ENCODE measurements at regions not wholly inside any gene's neighbourhood (a gene's known extent, or its start where the extent isn't known, plus 50 kb on each side); places are given as distances from the start of the nearest gene placed in this dataset.

- no peak for DNase-seq
Measured at GRCh38 chr5:61916621-61917620, 389.1 kb upstream of the KIF2A start.

- DNase-seq = no peak
Measured at GRCh38 chr5:61918611-61919010, 387.4 kb upstream of the KIF2A start.

- peak; percentile 6 for DNase-seq
Measured at GRCh38 chr5:61919920-61920319, 386.1 kb upstream of the KIF2A start.

GRCh38 chr5:61924251-61924650 is 381.8 kb upstream of the KIF2A start:
- DNase-seq = no peak

GRCh38 chr5:61926911-61927310 is 379.1 kb upstream of the KIF2A start:
- no peak for DNase-seq

- no peak for DNase-seq
Measured at GRCh38 chr5:61931236-61931635, 374.8 kb upstream of the KIF2A start.

- peak; percentile 88 for DNase-seq
Measured at GRCh38 chr5:61933787-61934626, 372.0 kb upstream of the KIF2A start.

- no peak for DNase-seq
Measured at GRCh38 chr5:61941637-61942036, 364.4 kb upstream of the KIF2A start.

GRCh38 chr5:61942462-61943049 is 363.4 kb upstream of the KIF2A start:
- no peak for DNase-seq

GRCh38 chr5:61943713-61944112 is 362.3 kb upstream of the KIF2A start:
- no peak for DNase-seq

- DNase-seq = no peak
Measured at GRCh38 chr5:61948151-61948550, 357.9 kb upstream of the KIF2A start.

- no peak for DNase-seq
Measured at GRCh38 chr5:61949054-61949678, 356.8 kb upstream of the KIF2A start.

- DNase-seq = no peak
Measured at GRCh38 chr5:61949679-61950435, 356.1 kb upstream of the KIF2A start.

GRCh38 chr5:61951295-61951694 is 354.7 kb upstream of the KIF2A start:
- DNase-seq = no peak

- DNase-seq = no peak
Measured at GRCh38 chr5:61953913-61954312, 352.1 kb upstream of the KIF2A start.

GRCh38 chr5:61964201-61964600 is 341.8 kb upstream of the KIF2A start:
- no peak for DNase-seq

GRCh38 chr5:61965069-61965468 is 340.9 kb upstream of the KIF2A start:
- no peak for DNase-seq

- DNase-seq = no peak
Measured at GRCh38 chr5:61965490-61965889, 340.5 kb upstream of the KIF2A start.

- no peak for DNase-seq
Measured at GRCh38 chr5:61966296-61966955, 339.6 kb upstream of the KIF2A start.

GRCh38 chr5:61966997-61967396 is 339.0 kb upstream of the KIF2A start:
- no peak for DNase-seq

- DNase-seq = no peak
Measured at GRCh38 chr5:61967681-61968080, 338.3 kb upstream of the KIF2A start.
